ENCODE measurements at regions not wholly inside any gene's neighbourhood (a gene's known extent, or its start where the extent isn't known, plus 50 kb on each side); places are given as distances from the start of the nearest gene placed in this dataset.

DNA sequence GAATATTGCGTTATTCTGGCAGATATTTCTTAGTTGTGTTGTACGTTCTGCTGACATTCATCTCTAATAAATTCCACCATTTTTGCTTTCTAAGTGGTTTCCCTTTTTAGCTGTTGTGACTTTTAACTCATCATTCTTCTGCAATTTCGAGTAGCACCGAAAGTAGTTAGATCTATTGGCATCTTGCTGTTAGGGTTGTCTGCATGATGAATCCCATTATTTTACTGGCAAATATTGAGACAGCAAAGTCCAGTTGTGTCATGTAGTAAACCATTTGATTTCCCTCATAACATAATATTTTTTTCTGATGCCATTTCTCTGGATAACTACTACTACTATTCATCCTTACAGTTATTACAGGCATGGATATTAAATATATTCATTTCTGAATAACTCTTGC lies 143.9 kb downstream of the SLITRK1 start:
- no peak for ATAC-seq (ENCODE audit: low read depth)

More for the DNA sequence above, 143.9 kb downstream of the SLITRK1 start:
- H4K5ac ChIP-seq (ENCODE audit: low read depth, low read length): no peak overlapping the region
- H3K36me3 ChIP-seq (ENCODE audit: control insufficient read depth, insufficient read depth, low read length): no peaks in the 10 kb centered on the region
- H3K14ac ChIP-seq (replicated peaks; ENCODE audit: low read depth, low read length): no peak overlapping the region
- no peak for DNase-seq
- H3K9me3 ChIP-seq (ENCODE audit: control insufficient read depth, insufficient read depth, low read length): no peaks in the 10 kb centered on the region
- in situ Hi-C loops (cut with MboI; ENCODE audit: low sequenced_read_pairs) (no loop called here), intact Hi-C loops (cut with micrococcal nuclease) (no loop called here), dilution Hi-C loops (cut with HindIII; ENCODE audit: low sequenced_read_pairs, unreplicated experiment) (no loop called here)
- no peak overlapping the region for H2AK5ac ChIP-seq (ENCODE audit: low read depth, low read length)
- no peak overlapping the region for H2BK15ac ChIP-seq (ENCODE audit: low read depth, low read length)
- ChIA-PET CTCF (no interaction called here), POLR2A (ENCODE audit: unreplicated experiment) (no interaction called here)
- H3K79me1 ChIP-seq (ENCODE audit: low read depth in 1 of 2, low read length in 2 of 2): no peaks in the 10 kb centered on the region
- no peak overlapping the region for H2BK120ac ChIP-seq (ENCODE audit: low read depth, low read length)
- H2BK5ac ChIP-seq (ENCODE audit: low read depth, low read length, poor library complexity, severe bottlenecking): no peak overlapping the region
- WGBS, 2 experiments (ENCODE audit: extremely low coverage in 2 of 2, insufficient read length in 1 of 2): no CpG with 5 or more reads among the region's 4 CpGs
- TF ChIP-seq NFE2L2 (IDR thresholded peaks at IDR 0.05; ENCODE audit: low read depth, low read length): no peak
- TF ChIP-seq, protein P1, sequence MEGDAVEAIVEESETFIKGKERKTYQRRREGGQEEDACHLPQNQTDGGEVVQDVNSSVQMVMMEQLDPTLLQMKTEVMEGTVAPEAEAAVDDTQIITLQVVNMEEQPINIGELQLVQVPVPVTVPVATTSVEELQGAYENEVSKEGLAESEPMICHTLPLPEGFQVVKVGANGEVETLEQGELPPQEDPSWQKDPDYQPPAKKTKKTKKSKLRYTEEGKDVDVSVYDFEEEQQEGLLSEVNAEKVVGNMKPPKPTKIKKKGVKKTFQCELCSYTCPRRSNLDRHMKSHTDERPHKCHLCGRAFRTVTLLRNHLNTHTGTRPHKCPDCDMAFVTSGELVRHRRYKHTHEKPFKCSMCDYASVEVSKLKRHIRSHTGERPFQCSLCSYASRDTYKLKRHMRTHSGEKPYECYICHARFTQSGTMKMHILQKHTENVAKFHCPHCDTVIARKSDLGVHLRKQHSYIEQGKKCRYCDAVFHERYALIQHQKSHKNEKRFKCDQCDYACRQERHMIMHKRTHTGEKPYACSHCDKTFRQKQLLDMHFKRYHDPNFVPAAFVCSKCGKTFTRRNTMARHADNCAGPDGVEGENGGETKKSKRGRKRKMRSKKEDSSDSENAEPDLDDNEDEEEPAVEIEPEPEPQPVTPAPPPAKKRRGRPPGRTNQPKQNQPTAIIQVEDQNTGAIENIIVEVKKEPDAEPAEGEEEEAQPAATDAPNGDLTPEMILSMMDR (conservative IDR thresholded peaks at IDR 0.05; ENCODE audit: low read depth, low read length): no peak
- no peak for TF ChIP-seq SMC3 (IDR thresholded peaks at IDR 0.05; ENCODE audit: low read depth, low read length)
- no peak overlapping the region for H4K8ac ChIP-seq (ENCODE audit: low read depth in 2 of 2, low read length in 2 of 2)
- no peaks in the 10 kb centered on the region for H3K27me3 ChIP-seq (ENCODE audit: control insufficient read depth, insufficient read depth, low read length)
- H2AK9ac ChIP-seq (replicated peaks; ENCODE audit: low read depth, low read length, poor library complexity): no peak overlapping the region
- H3K4me2 ChIP-seq (ENCODE audit: low read depth, low read length): no peak overlapping the region
- H3K27ac ChIP-seq (ENCODE audit: insufficient read depth, low read length): no peak overlapping the region
- H3K9ac ChIP-seq (ENCODE audit: low read depth, low read length): no peak overlapping the region
- H4K20me1 ChIP-seq (ENCODE audit: insufficient read depth, low read length): no peaks in the 10 kb centered on the region
- H3K18ac ChIP-seq (ENCODE audit: low read depth, low read length): no peak overlapping the region
- no peak overlapping the region for H4K91ac ChIP-seq (ENCODE audit: insufficient read depth, low read depth, low read length)
- H3K56ac ChIP-seq (ENCODE audit: extremely low read depth, insufficient read depth, low read length): no peak overlapping the region
- H3K23ac ChIP-seq (ENCODE audit: low read depth, low read length): no peak overlapping the region
- H2BK20ac ChIP-seq (ENCODE audit: low read depth, low read length): no peak overlapping the region
- no peak overlapping the region for H3K4me3 ChIP-seq (ENCODE audit: insufficient read depth, low read depth, low read length)
- H3K9me1 ChIP-seq (ENCODE audit: insufficient read depth, low read length): no peaks in the 10 kb centered on the region
- no peak overlapping the region for H2AFZ ChIP-seq (replicated peaks; ENCODE audit: low read length, poor library complexity)
- no TSS peak for BruUV-seq (replicated peaks)
- no peak overlapping the region for H3K4ac ChIP-seq (ENCODE audit: low read depth, low read length)
- no peaks in the 10 kb centered on the region for H3K4me1 ChIP-seq (ENCODE audit: control insufficient read depth, insufficient read depth, low read length)

Data from IMR-90 (cell line).